ENCODE measurements at regions not wholly inside any gene's neighbourhood (a gene's known extent, or its start where the extent isn't known, plus 50 kb on each side); places are given as distances from the start of the nearest gene placed in this dataset.
"Not testable (repeated sequence)": the region's sequence is repeated elsewhere in the genome, so short reads cannot be mapped to it uniquely, and the experiment has no call there.

DNA sequence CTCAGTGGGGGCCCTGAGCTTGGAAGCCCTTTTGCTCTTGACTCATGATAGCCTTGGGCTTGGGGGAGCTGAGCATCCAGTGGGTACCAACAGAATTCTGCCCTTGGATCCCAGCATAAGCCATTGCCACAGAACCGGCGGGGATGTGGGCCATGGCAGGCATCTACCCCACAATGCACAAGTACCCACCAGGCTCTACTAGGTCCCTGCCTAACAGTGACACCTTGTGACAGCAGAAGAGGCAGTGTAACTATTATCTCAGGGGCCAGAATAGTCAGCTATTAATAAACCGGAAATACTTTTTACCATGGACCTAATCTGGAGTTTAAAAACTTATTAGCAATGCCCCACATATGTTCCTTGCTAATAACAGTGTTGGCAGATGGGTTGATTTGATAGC, 397.2 kb downstream of the TMEM182 start:
- Mint-ChIP-seq H3K4me3 (no peak overlapping the region), H3K4me1 (no peaks in the 10 kb centered on the region), H3K36me3 (no peaks in the 10 kb centered on the region), H3K27me3 (peaks cover 2% of the 10 kb centered on the region), H3K27ac (no peak overlapping the region), H3K9me3 (no peaks in the 10 kb centered on the region)

GRCh38 chr2:103161456-103162289, 399.8 kb downstream of the TMEM182 start:
- no peak overlapping the region for H3K27ac Mint-ChIP-seq
- H3K27me3 Mint-ChIP-seq, result peaks cover 2% of the 10 kb centered on the region
- peaks cover 0 to 8% (median 0%) of the 10 kb centered on the region in 3 donors for H3K9me3 Mint-ChIP-seq
- H3K36me3 Mint-ChIP-seq, result no peaks in the 10 kb centered on the region
- H3K4me3 Mint-ChIP-seq, result no peak overlapping the region
- no peaks in the 10 kb centered on the region for H3K4me1 Mint-ChIP-seq

- Mint-ChIP-seq H3K27ac (no peak overlapping the region), H3K4me3 (no peak overlapping the region), H3K27me3 (peaks cover 2% of the 10 kb centered on the region), H3K36me3 (no peaks in the 10 kb centered on the region), H3K9me3 (peaks cover 0 to 8% (median 0%) of the 10 kb centered on the region in 3 donors), H3K4me1 (no peaks in the 10 kb centered on the region)
Observed at GRCh38 chr2:103164748-103165147, 402.9 kb downstream of the TMEM182 start.

DNA sequence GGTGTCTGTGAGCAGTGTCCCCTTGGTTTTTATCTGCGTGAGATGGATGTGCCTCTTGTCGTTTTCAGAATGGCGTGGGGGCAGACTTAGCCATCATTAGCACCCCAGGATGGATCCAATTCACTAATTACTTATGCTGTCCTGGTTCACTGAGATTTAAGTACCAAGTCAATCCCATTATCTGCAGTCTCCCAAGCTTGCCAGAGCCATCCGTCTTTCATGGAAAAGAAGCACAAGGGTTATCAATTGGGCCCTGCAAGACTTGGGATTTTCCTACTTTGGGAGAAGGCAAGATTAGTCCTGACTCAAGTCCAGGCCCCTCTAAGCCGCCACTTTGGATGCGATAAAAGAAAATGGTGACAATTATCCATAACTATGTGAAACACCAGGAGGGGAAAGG, 404.0 kb downstream of the TMEM182 start:
- Mint-ChIP-seq H3K4me1 (no peaks in the 10 kb centered on the region), H3K27me3 (peaks cover 2% of the 10 kb centered on the region), H3K4me3 (no peak overlapping the region), H3K9me3 (peaks cover 0 to 8% (median 2%) of the 10 kb centered on the region in 3 donors), H3K36me3 (no peaks in the 10 kb centered on the region), H3K27ac (no peak overlapping the region)

- peaks cover 0 to 8% (median 2%) of the 10 kb centered on the region in 3 donors for H3K9me3 Mint-ChIP-seq
- no peaks in the 10 kb centered on the region for H3K4me1 Mint-ChIP-seq
- H3K27me3 Mint-ChIP-seq, result peaks cover 2% of the 10 kb centered on the region
- no peaks in the 10 kb centered on the region for H3K36me3 Mint-ChIP-seq
- H3K27ac Mint-ChIP-seq, result no peak overlapping the region
- H3K4me3 Mint-ChIP-seq, result no peak overlapping the region
Observed at GRCh38 chr2:103166456-103167324, 404.9 kb downstream of the TMEM182 start.

DNA sequence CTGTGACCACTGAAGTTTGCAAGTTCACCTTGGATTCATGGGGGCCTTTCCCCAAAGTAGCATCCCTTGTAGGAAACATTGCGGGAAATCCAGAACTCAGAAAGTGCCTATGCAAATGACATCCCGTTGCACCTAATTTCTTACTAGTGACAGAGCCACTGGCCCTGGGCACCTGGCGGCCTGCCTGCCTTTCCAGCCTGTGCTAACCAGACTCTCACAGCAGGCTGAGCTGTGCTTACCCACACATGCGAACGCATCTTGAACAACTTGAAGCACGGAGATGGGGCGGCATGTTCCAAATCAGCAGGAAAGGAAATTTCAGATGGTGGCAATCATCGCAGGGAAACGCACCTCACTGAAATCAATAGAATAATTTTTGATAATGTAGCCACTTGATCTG, 405.8 kb downstream of the TMEM182 start:
- Mint-ChIP-seq H3K27me3 (no peaks in the 10 kb centered on the region), H3K4me3 (no peak overlapping the region), H3K4me1 (no peaks in the 10 kb centered on the region), H3K36me3 (no peaks in the 10 kb centered on the region), H3K9me3 (peaks cover 0 to 8% (median 2%) of the 10 kb centered on the region in 3 donors), H3K27ac (no peak overlapping the region)

GRCh38 chr2:103169861-103170260, 408.0 kb downstream of the TMEM182 start:
- no peaks in the 10 kb centered on the region for H3K36me3 Mint-ChIP-seq
- no peak overlapping the region for H3K27ac Mint-ChIP-seq
- H3K4me1 Mint-ChIP-seq, result no peaks in the 10 kb centered on the region
- H3K27me3 Mint-ChIP-seq, result no peaks in the 10 kb centered on the region
- peaks cover 4 to 16% (median 5%) of the 10 kb centered on the region in 3 donors for H3K9me3 Mint-ChIP-seq
- no peak overlapping the region for H3K4me3 Mint-ChIP-seq

- H3K36me3 Mint-ChIP-seq, result no peaks in the 10 kb centered on the region
- no peak overlapping the region for H3K4me3 Mint-ChIP-seq
- peaks cover 4 to 8% (median 5%) of the 10 kb centered on the region in 3 donors for H3K9me3 Mint-ChIP-seq
- no peaks in the 10 kb centered on the region for H3K27me3 Mint-ChIP-seq
- no peaks in the 10 kb centered on the region for H3K4me1 Mint-ChIP-seq
- H3K27ac Mint-ChIP-seq, result no peak overlapping the region
Observed at GRCh38 chr2:103172821-103173220, 411.0 kb downstream of the TMEM182 start.

GRCh38 chr2:103174711-103175110, 412.9 kb downstream of the TMEM182 start:
- Mint-ChIP-seq H3K9me3 (peaks cover 4 to 8% (median 5%) of the 10 kb centered on the region in 3 donors), H3K27me3 (peaks cover 3% of the 10 kb centered on the region), H3K4me1 (no peaks in the 10 kb centered on the region), H3K27ac (no peak overlapping the region), H3K4me3 (no peak overlapping the region), H3K36me3 (peaks cover 2% of the 10 kb centered on the region)

DNA sequence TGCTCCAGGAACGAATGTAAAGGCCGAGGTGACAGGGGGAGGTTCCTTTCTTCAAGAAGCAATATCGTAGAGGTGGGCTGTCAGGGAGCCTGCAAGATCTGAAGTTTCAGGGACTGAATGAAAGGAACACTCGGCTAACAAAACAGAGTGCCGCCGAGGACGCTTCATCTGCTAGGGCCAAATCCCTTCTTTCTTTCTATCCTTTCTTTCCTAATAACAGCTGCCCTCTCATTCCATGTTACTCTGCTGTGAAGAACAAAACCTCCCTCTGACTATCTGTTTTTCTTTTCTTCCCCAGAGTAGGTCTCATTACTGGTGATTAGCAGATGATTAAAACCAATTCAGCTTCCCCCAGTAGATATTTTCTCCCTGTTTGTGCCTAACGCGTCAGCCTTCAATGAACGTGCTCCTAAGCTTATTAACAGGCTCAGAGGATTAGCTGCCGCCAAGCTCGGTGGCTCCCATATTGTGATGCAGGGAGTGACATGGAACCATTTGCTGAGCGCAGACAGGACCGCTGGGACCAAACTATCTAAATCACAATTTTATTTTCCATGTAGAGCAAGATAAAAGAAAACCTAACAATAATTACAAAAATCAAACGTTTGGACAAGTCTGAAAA, 414.6 kb downstream of the TMEM182 start:
- Mint-ChIP-seq H3K36me3 (peaks cover 2% of the 10 kb centered on the region), H3K4me3 (no peak overlapping the region), H3K27ac (no peak overlapping the region), H3K27me3 (peaks cover 3% of the 10 kb centered on the region), H3K4me1 (no peaks in the 10 kb centered on the region), H3K9me3 (peaks cover 2 to 8% (median 4%) of the 10 kb centered on the region in 3 donors)

DNA sequence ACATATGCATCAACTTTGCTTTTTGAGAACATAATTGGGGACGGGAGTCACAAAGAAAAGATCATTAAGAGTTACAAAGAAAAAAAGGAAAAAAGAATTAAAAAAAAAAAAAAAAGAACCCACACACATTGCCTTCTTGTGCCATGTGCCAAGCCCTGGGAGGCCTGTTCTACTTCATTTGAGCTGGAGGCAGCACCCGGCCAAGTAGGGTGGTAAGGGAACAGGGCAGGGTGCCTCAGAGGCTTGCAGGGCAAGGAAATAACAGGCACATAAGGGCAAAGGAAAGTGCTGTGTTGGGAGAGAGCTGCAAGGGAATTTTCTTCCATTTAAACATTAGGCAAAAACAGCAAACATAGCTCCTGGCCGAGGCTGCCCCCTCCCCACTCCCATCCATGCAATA, 418.0 kb downstream of the TMEM182 start:
- Mint-ChIP-seq H3K9me3 (no peaks in the 10 kb centered on the region), H3K4me1 (no peaks in the 10 kb centered on the region), H3K27ac (no peak overlapping the region), H3K27me3 (peaks cover 3% of the 10 kb centered on the region), H3K4me3 (no peak overlapping the region), H3K36me3 (peaks cover 2% of the 10 kb centered on the region)

- H3K27ac Mint-ChIP-seq, result no peak overlapping the region
- H3K4me1 Mint-ChIP-seq, result no peaks in the 10 kb centered on the region
- H3K4me3 Mint-ChIP-seq, result no peak overlapping the region
- H3K9me3 Mint-ChIP-seq, result peaks cover under 1 to 2% (median under 1%) of the 10 kb centered on the region in 3 donors
- peaks cover 3% of the 10 kb centered on the region for H3K27me3 Mint-ChIP-seq
- peaks cover 4% of the 10 kb centered on the region for H3K36me3 Mint-ChIP-seq
Observed at GRCh38 chr2:103183061-103183460, 421.2 kb downstream of the TMEM182 start.

DNA sequence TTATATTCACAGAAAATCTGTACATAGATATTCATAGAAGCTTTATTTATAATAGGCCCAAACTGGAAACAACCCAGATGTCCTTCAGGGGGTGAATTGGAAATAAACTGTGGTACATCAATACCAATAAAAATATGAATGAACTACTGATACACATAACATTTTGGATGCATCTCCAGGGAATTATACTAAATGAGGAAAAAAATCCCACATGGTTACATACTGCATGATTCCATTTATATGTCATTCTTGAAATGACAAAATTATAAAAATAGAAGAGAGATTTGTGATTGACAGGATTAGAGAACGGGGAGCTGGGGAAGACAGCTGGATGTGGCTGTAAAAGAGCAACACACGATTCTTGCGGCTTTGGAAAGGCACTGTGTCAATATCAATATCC, 435.0 kb downstream of the TMEM182 start:
- H3K9me3 Mint-ChIP-seq, result peaks cover 3 to 25% (median 11%) of the 10 kb centered on the region in 3 donors
- H3K4me3 Mint-ChIP-seq, result no peak overlapping the region
- H3K27me3 Mint-ChIP-seq, result no peaks in the 10 kb centered on the region
- H3K36me3 Mint-ChIP-seq, result no peaks in the 10 kb centered on the region
- no peaks in the 10 kb centered on the region for H3K4me1 Mint-ChIP-seq
- no peak overlapping the region for H3K27ac Mint-ChIP-seq

GRCh38 chr2:103200774-103201173, 438.9 kb downstream of the TMEM182 start:
- H3K27me3 Mint-ChIP-seq, H3K4me1 Mint-ChIP-seq, H3K4me3 Mint-ChIP-seq, H3K36me3 Mint-ChIP-seq, H3K27ac Mint-ChIP-seq: not testable (repeated sequence)
- H3K9me3 Mint-ChIP-seq, result peaks cover 1 to 13% (median 13%) of the 10 kb centered on the region in 3 donors

- no peaks in the 10 kb centered on the region for H3K9me3 Mint-ChIP-seq
- H3K27ac Mint-ChIP-seq, result no peak overlapping the region
- H3K27me3 Mint-ChIP-seq, result no peaks in the 10 kb centered on the region
- no peaks in the 10 kb centered on the region for H3K36me3 Mint-ChIP-seq
- H3K4me1 Mint-ChIP-seq, result no peaks in the 10 kb centered on the region
- H3K4me3 Mint-ChIP-seq, result no peak overlapping the region
Observed at GRCh38 chr2:103208916-103209315, 447.1 kb downstream of the TMEM182 start.
